Fibroblast of lung (primary cell): ENCODE measurements at regions not wholly inside any gene's neighbourhood (a gene's known extent, or its start where the extent isn't known, plus 50 kb on each side); places are given as distances from the start of the nearest gene placed in this dataset.

Experiments
- EZH2 ChIP-seq: IDR thresholded peaks from 2 replicates; pipeline ENCODE4 v1.5.1; 2012; ENCODE audit warnings: low read length, control low read depth, mild to moderate bottlenecking; ENCODE audit errors: missing control alignments
- TF ChIP-seq, protein P1 (sequence below), 2 donors: IDR thresholded peaks in 1 of 2; conservative IDR thresholded peaks in 1 of 2; 1 replicate in 1 of 2; 2 replicates in 1 of 2; pipeline ENCODE4 v1.5.1; 2011 to 2012; ENCODE audit warnings: low read length in 2 of 2, control low read depth in 1 of 2, inconsistent platforms in 1 of 2, low read depth in 1 of 2, mild to moderate bottlenecking in 1 of 2

DNA sequence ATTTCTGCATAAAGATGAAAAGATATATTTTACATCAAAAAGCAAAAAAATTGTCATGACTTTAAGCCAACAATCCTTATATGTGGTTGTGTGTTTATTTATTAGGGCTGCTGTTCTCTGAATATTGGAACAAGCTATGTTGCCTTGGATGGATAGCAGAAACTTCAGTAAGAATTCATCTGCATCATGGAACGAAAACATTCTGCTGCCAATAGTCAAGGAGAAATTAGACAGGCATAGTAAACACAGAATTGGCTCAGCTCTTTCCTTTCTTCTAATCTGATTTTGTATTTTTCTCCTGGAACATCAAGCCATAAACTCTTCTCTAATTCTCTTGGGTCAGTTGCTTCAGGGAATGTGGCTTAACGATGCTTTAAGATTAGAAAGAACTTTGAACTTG, 1257.0 kb downstream of the NLGN4X start:
- TF ChIP-seq, protein P1, sequence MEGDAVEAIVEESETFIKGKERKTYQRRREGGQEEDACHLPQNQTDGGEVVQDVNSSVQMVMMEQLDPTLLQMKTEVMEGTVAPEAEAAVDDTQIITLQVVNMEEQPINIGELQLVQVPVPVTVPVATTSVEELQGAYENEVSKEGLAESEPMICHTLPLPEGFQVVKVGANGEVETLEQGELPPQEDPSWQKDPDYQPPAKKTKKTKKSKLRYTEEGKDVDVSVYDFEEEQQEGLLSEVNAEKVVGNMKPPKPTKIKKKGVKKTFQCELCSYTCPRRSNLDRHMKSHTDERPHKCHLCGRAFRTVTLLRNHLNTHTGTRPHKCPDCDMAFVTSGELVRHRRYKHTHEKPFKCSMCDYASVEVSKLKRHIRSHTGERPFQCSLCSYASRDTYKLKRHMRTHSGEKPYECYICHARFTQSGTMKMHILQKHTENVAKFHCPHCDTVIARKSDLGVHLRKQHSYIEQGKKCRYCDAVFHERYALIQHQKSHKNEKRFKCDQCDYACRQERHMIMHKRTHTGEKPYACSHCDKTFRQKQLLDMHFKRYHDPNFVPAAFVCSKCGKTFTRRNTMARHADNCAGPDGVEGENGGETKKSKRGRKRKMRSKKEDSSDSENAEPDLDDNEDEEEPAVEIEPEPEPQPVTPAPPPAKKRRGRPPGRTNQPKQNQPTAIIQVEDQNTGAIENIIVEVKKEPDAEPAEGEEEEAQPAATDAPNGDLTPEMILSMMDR (conservative IDR thresholded peaks at IDR 0.05 in 1 of 2, IDR thresholded peaks at IDR 0.05 in 1 of 2; ENCODE audit: low read depth in 1 of 2, low read length in 2 of 2): no peak
- no peak for TF ChIP-seq EZH2
